A673 (cell line): ENCODE measurements at regions not wholly inside any gene's neighbourhood (a gene's known extent, or its start where the extent isn't known, plus 50 kb on each side); places are given as distances from the start of the nearest gene placed in this dataset.

Source experiments
- EZH2 ChIP-seq: fragments of 200-600 bp; sonication (generic); IDR thresholded peaks from 2 replicates; pipeline ENCODE4 v1.6.1; 2017; ENCODE audit warnings: borderline replicate concordance, low read depth, mild to moderate bottlenecking, mixed read lengths, antibody characterized with exemption, low read length; ENCODE audit not compliant: poor library complexity, severe bottlenecking
- TF ChIP-seq, protein P1 (sequence below): fragments of 300-800, 200-600 bp; sonication (generic); conservative IDR thresholded peaks from 2 replicates; pipeline ENCODE4 v1.5.1; 2017; ENCODE audit warnings: low read depth, mild to moderate bottlenecking, antibody characterized with exemption, low read length, moderate library complexity, mixed read lengths

DNA sequence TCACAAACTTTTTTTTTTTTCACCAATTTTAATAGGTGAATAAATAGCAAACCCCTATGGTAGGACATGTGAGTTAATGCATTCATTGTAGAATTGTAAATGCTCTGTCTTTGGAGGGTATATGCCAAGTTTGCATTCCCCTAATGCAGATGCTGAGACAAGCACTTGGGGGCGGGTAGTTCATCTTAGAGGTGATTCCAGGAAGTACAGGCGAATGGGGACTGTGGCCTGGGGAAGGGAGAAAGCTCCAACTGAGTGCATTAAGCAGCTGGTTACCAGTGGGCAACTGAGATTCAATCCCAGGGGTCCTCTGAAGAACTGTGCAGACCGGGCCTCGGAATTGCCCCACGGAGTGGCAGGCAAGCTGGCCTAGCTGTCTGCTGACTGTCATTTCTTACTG lies 107.6 kb downstream of the ZNF664 start:
- TF ChIP-seq, protein P1, sequence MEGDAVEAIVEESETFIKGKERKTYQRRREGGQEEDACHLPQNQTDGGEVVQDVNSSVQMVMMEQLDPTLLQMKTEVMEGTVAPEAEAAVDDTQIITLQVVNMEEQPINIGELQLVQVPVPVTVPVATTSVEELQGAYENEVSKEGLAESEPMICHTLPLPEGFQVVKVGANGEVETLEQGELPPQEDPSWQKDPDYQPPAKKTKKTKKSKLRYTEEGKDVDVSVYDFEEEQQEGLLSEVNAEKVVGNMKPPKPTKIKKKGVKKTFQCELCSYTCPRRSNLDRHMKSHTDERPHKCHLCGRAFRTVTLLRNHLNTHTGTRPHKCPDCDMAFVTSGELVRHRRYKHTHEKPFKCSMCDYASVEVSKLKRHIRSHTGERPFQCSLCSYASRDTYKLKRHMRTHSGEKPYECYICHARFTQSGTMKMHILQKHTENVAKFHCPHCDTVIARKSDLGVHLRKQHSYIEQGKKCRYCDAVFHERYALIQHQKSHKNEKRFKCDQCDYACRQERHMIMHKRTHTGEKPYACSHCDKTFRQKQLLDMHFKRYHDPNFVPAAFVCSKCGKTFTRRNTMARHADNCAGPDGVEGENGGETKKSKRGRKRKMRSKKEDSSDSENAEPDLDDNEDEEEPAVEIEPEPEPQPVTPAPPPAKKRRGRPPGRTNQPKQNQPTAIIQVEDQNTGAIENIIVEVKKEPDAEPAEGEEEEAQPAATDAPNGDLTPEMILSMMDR = no peak
- TF ChIP-seq EZH2 = no peak
